HG03159 (cell line): ENCODE measurements at regions not wholly inside any gene's neighbourhood (a gene's known extent, or its start where the extent isn't known, plus 50 kb on each side); places are given as distances from the start of the nearest gene placed in this dataset.
"Not testable (repeated sequence)": the region's sequence is repeated elsewhere in the genome, so short reads cannot be mapped to it uniquely, and the experiment has no call there.

Experiments
- ATAC-seq: cut with Tn5 transposase; IDR thresholded peaks from one replicate; pipeline ENCODE4 v1.9.1; 2021; ENCODE audit warnings: mild to moderate bottlenecking, moderate library complexity; ENCODE audit not compliant: unreplicated experiment

DNA sequence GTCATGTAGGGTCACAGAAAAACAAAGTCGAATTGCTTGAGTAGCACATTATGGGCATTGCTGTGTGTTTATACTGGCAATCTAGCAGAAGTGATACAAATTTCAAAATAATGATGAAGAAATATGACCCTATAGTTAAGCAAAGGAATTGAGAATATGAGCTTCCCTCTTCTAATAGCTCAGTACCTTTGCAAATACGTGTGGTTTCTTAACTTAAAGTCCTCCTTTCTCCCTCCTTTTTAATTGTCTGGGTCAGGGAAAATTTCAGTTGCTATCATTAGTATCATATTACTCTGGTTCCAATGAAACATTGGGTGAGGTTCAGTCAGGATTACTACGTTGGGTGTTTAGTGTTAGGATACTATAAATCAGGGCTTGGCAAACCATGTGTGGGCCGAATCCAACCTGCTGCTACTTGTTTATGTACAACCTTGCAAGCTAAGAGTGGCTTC, 166.8 kb upstream of the CARMIL1 start:
- no peak for ATAC-seq

DNA sequence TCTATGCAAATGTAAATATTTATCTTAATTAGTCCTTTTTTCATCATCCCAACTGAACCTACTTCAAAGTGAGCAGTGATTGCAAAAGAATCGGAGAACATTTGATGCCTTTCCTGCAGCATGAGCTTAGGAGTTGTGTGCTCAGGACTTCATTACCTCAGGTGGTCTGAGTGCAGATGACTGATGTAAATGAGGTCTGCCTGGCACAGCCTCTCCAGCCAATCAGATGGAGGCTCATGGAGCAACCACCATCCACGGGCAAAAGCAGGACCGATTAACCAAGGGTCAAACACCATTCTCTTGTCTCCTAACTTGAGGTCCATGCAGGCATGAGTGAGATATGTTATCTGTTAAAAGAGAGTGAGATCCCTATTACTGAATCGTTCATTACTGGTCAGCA, 165.7 kb upstream of the CARMIL1 start:
- ATAC-seq, result no peak

DNA sequence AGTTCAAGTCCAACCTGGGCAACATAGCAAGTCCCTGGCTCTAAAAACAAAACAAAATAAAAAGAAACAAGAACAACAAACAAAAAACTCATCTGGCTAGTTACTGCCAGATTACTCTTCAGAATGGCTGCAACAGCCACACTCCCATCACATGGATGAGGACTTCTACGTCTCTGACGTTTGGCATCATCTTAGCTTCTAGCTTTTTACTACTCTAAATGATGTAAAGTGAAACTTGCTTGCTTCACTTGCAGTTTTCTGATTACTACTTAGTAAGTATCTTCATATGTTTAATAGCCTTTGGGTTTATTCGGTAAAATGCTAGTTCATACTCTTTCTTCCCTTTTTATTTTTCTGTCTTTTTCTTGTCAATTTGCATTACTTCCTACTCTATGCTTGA, 161.1 kb upstream of the CARMIL1 start:
- no peak for ATAC-seq

DNA sequence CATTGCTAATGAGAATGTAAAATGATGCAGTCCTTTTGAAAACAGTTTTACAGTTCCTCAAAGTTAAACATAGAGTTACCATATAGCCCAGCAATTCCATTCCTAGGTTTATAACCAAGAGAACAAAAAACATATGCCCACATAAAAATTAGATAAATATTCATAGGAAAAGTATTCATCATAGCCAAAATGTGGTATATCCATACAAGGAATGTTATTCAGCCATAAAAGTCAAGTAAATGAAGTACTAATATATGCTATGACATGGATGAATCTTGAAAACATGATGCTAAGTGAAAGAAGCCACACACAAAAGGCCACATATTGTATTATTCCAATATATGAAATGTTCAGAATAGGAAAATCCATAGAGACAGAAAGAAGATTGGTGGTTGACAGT, 158.0 kb upstream of the CARMIL1 start:
- no peak for ATAC-seq

DNA sequence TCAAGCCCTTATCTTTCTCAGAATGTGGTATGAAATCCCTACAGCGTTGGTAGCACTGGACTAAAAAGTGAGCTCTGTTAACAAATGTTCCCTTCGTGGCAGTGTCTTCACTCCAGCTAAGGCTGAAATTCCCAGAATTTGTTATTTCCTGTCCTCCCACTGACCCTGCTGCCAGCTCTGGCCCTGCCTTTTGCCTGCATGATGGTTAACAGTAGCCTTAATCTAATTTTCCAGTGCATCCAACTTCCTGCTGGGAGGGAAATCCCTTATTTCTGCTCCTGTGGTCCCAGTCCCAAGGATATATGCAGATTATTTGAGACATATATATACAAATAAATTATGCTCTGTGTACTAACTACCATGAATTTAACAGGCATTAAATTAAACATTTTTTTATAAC, 157.2 kb upstream of the CARMIL1 start:
- no peak for ATAC-seq

DNA sequence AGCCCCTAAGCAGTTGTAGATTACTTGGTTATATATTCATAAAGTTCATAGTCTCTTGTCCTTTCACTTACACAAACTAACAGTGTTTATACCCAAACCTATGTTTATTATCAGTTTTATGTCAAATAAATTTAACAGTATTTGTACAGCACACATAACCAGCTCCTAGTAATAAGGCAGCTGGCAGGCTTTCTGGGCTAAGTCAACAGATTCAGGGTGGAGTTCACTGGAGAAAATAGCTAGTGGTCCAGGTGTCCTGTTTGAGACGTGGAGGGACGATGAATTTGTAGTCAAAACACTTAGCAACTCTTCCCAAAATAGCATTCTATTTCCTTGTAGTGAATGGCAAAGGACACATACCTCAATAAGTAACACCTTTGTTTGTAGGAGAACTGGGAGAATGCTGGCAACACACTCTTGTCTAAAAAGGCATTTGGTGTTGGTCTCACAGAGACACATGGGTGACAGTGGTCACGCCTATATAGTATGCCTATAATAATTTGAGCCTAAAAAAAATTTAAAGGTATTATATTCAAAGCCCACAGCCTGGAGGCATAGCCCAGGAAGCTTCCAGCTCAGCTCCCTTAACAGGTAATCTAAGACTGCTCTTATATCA, 156.4 kb upstream of the CARMIL1 start:
- ATAC-seq, result no peak

DNA sequence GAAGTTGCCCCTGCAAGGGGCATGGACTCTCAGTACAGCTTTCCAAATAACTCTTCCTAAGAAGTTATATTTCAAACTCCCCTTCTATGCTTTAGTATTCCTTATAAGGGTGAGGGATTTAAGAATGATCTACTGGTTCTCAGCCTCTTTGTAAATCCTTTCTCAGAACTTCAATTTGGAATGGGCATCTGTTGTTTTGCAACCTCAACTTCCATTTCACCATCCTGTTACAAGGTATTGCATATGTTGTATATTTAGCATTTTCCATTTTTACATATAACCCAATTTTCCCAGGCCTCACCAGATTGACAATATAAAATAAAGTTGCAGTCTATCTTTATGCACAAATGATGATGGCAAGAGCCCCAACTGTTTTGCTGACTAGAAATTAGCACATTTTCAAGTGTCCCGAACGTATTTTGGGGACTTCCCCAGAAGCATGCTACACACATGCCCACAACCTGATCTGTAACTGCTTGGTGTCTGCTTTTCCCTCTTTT, 154.9 kb upstream of the CARMIL1 start:
- no peak for ATAC-seq

DNA sequence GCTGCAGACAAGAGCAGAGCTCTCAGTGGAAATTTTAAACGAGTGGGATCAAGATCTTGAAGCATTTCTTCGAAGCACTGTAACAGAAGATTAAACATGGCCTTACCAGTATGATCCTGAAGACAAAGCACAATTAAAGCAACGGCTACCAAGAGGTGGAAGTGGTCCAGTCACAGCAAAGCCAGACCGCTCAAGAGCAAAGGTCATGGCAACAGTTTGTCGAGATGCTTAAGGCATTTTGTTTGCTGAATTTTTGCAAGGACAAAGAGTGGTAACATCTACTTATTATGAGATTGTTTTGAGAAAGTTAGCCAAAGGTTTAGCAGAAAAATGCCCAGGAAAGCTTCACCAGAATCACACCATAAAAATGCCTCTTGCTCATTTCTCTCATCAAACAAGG, 153.4 kb upstream of the CARMIL1 start:
- no peak for ATAC-seq

DNA sequence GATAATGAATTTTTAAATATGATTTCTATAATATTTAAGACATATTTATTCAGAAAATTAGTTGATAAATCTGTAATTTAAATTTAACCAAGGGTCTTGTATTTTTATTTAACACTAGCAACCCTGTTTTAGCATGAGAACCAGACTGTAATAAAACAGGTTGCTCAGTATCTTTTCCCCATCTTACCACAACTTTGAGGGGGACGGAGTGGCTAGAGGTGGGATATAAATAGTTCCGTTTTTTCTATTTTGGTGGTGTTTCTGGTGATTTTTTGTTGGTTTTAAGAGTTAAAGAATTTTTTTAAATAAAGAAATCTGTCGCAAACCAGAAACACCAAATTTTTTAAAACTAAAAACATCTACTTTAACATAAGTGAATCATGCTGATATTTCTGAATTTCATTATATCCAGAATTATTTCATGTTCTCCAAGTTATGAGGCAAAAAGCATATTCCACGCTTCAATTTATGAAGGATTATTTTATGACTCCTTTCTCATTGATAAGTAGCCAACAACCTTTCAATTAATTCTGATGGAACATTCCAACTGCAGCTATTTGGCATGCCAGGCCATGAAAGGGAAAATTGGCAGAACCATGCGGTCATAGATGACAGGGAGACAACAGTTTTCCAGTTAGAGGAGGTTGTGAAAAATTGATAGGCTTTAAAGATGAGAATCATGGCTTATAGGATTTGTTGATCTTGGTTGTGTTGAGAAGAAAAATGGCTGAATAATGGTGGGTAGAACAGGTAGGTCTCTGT, 151.9 kb upstream of the CARMIL1 start:
- no peak for ATAC-seq

DNA sequence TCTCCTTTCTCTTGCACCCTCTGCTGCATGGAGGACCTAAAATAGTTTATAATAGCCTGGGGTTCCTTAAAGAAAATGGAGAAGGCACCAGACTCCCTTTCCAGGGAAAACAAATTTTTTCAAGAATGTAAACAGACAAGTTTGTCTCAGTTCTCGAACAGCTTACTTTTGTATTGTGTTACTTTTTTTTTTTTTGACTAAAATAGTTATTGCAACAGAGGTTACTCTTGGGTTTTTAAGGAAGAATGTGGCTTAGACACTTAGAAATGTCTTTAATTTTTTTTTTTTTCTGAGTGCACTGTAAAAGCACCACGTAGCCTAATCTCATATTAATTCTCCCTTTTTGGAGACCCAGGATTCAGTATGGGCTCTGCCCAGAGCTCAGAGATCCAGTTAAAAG, 148.7 kb upstream of the CARMIL1 start:
- ATAC-seq, result no peak

DNA sequence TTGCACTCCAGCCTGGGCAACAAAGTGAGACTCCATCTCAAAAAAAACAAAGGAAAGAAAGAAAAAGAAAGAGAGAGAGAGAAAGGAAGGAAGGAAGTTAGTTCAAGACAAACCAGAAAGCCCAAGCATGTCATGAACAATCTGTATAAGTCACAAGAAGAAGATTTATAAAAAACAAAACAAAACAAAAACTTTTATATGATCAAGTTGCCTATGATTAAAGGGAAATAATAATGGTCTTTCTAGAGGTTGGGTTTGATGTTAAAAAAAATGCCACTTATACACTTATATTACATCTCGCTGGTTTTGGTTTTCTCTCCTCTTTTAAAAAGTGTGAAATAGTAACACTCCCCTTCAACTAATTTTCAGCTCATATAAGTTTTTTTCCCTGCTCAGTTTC, 146.2 kb upstream of the CARMIL1 start:
- no peak for ATAC-seq

DNA sequence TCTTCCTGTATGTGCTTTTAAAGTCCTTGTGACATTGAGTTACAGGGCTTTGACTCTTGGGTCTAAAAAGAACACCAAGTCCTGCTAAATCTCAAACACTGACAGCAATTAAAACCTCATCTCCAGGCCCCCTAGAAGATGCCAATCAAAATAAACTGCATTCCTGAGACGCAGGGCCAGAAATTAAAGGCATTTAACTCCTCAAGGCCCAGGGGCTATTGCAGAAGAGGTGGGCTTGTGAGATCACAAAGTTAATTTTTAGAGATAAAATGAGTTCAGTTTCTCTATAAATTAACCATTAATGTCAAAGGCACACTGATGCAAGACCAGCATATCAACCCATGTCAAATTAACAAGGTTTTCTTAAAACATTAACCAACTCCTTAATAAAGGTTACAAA, 145.6 kb upstream of the CARMIL1 start:
- no peak for ATAC-seq

DNA sequence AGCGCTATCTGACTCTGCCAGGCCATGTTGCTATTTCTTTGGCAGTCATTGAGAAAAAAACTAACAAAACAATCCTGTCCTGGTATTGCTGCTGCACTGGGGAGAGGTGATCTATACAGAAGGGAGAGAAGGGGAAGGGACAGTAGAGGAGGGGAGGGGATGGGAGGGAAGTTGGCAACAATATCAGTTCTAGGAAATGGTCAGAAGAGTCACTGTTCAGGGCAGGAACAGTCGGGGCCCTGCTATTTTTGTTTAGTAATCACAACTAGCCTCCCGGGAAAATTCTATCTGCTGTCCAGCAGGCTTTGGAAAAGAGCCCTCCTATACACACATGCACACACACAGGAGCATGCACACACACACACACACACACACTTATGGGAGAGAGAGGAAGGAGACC, 142.3 kb upstream of the CARMIL1 start:
- ATAC-seq, result no peak

DNA sequence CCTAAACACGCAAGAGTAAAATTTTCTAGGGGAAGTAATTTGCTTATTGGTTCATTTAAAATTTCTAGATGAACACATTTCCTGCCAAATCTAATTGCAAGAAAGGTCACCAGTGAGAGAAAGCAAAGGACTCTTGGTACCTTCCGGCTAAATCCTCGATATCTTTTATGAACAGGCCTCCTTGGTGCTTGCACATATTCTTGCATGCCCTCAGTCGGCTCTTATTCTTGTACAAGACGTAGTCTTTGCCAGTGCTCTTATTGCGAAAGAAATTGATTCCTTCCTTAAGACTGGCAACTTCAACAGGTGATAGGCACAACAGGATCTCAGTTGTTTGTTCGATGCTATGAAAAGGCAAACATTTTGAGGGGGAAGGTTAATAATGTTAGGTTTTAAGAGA, 141.7 kb upstream of the CARMIL1 start:
- ATAC-seq, result no peak

DNA sequence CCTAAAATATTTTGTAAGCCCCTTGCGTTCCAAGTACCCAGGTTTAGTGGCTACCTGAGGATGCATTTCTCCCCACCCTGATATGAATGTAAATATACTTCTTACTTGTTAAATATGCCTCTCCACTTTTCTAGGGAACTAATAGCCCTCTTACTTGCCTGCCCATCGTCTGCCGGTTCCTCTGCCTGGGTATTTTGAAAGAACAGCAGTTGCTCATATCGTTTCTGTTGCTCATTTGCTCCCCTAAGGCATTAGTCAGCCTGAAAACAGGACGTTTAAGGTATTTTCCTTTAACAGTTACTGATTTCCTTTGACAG, 141.3 kb upstream of the CARMIL1 start:
- ATAC-seq, result no peak

DNA sequence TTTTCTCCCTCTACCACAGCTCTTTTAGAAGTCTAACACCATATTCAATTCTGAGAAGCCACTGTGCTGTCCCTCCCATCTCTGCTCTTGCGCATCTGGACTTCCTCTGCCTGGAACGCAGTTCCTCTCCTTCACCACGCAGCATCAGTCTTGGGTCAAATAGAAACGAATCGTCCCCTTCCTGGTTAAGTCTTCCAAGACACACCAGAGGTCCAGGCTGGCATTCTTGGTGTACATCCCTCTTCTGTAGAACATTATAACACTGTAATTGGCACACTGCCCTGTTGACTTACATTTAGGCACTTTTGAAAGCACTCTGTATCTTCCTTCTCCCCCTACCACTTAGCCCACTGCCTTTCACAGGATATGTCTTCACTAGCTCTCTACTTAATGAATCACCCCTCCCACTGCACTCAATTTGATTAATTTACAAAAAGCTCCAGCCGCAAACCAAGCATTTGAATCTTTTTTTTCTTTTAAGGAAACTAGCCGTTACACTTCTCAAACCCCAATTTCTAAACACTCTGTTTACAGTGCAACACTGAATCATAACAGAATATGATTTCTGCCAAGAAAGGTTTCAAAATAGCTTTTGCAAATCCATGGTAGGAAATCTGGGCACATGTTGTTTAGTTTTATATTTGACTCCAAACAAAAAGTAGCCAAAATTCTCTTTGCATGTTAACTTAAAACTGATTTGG, 140.8 kb upstream of the CARMIL1 start:
- peak; percentile 92 for ATAC-seq

DNA sequence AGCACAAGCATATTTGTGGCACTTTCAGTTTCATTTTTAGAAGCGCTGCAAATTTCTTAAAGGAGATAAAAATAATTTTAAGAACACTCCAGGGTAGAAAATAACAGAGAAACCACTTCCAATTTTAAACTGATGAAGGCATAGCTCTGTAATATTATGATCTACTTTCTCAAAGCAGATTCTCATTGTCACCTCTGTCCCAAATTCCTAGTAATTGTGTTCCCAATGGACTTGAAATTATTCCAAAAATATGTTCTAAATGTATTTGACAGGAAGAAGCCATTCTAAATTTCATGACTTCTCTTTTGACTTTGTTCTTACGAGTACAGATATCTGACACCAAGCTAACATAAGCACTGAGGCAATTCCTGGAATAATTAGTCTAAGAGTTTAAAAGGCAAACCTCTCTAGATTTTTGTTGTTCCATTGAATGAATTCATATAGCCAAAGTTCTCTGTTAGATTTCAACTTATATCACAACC, 140.2 kb upstream of the CARMIL1 start:
- no peak for ATAC-seq

DNA sequence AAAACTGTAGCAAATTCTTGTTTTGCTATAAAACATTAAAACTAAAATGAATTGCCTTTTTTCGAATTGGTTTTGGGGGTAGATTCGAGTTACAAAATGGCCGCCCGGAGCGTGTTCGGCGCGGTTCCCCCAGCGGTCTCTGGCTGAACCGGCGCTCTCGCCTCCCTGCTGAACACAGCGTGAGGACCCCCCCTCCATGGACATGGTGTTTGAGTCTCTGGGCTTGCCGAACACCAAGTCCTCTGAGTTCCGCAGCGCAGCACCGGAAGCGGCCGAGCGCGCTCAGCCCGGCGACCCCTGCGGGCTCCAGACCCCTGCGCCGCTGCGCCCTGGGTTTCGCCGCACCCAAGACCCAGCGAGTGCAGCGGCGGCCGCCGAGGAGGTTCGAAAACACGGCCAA, 139.6 kb upstream of the CARMIL1 start:
- not testable (repeated sequence) for ATAC-seq

DNA sequence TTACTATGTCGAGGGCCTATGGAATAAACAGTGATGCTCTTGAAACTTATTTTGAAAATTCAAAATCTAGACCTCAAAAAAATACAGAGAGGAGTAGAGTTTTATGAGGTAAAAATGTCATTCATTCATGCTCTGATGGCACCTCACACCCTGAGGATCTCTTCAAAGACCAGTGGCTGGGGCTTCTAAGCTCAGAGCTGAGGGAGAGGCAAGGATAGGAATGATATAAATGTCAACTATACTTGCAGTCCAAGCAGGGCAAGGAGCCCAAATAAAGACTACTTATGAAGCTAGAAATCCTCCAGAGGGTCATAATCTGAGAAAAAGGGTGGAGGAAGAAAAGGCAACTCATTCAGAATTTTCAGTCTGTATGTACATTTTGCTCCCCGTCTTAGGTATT, 136.7 kb upstream of the CARMIL1 start:
- no peak for ATAC-seq

DNA sequence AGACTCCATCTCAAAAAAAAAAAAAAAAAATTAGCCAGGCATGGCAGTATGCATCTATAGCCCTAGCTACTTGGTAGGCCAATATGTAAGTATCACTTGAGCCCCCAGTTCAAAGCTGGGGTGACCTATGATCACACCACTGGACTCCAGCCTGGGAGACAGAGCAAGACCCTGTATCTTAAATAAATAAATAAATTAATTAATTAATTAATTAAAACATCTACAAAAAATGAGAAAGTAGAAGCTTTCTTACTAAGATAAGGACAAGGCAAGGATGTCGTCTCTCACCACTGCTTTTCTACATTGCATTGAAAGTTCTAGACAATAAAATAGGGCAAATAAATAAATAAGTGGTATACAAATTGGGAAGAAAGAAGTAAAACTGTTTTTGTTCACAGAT, 134.3 kb upstream of the CARMIL1 start:
- no peak for ATAC-seq

DNA sequence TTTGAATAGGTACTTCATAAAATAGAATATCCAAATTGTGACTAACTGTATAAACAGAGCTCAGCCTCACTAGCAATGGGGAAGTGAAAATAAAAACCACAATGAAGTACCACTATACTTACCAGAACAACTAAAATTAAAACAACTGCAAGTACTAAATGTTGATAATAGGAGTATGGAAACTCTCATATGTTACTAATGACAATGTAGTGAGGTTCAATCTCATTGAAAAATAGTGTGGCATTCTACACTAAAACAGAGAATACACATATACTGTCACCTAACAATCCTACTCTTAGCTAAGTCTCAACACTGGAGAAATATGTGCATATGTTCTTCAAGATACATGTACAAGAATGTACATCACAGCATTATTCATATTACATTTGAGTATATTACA, 132.0 kb upstream of the CARMIL1 start:
- peak; percentile 97 for ATAC-seq

DNA sequence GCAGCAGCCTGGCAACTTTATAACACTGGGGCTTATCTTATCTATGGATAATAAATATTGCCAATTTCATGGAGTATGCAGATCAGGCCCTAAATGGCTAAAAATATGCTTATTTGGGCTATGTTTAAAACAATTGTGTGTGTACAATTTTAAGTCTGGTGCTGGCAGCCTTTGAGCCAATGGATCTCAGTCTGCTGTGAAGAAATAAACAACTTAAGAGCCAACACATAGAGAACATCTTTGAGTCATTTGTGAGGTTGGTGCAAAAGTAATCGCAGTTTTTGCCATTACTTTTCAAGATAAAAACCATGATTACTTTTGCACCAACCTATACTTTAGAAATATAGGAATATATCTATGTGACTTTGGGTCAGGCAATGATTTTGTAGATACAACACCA, 129.1 kb upstream of the CARMIL1 start:
- ATAC-seq, result no peak
